ENCODE measurements at regions not wholly inside any gene's neighbourhood (a gene's known extent, or its start where the extent isn't known, plus 50 kb on each side); places are given as distances from the start of the nearest gene placed in this dataset.

DNA sequence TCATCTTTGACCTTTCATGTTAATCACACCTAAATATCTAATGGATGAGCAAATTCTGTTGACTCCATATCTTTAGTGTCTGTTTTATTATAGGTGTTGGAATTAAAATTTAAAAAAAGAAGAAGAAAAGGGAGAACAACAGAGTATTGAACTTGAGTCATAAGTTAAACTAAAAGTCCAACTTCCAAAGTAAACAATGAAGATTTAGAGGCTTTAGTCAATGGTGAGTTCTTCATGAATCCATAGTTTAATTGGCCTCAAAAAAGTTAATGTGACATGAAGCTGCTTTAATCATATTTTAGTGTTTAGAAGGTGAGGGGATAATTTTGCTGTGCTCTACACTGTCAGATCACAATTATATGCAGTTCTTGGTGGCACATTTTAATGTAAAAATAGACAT is 288.2 kb upstream of the RORA start:
- TF ChIP-seq CTCF (IDR thresholded peaks at IDR 0.05; ENCODE audit: poor library complexity), result no peak
- TF ChIP-seq EZH2 (IDR thresholded peaks at IDR 0.05; ENCODE audit: borderline replicate concordance), result no peak
